ENCODE measurements at regions not wholly inside any gene's neighbourhood (a gene's known extent, or its start where the extent isn't known, plus 50 kb on each side); places are given as distances from the start of the nearest gene placed in this dataset.

DNA sequence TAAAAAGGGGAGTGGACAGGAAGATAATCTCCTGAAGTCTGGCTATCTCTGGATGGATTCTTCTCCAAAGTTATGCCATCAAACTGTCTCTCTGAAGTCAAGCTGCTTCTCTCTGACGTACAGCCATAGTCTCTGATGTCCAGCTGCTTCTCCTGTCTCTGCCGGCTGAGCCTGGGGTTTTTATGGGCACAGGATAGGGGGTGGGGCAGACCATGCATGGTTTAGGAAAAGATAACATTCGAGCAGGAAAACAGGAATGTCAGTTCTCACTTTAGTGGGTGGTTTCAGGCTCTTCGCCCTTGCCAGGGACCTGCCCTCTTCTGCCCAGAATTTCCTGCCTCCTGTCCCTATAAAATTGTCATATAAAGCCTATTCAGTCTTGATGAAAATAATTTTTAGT is 110.9 kb upstream of the ROBO1 start:
- TF ChIP-seq, protein P1, sequence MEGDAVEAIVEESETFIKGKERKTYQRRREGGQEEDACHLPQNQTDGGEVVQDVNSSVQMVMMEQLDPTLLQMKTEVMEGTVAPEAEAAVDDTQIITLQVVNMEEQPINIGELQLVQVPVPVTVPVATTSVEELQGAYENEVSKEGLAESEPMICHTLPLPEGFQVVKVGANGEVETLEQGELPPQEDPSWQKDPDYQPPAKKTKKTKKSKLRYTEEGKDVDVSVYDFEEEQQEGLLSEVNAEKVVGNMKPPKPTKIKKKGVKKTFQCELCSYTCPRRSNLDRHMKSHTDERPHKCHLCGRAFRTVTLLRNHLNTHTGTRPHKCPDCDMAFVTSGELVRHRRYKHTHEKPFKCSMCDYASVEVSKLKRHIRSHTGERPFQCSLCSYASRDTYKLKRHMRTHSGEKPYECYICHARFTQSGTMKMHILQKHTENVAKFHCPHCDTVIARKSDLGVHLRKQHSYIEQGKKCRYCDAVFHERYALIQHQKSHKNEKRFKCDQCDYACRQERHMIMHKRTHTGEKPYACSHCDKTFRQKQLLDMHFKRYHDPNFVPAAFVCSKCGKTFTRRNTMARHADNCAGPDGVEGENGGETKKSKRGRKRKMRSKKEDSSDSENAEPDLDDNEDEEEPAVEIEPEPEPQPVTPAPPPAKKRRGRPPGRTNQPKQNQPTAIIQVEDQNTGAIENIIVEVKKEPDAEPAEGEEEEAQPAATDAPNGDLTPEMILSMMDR (IDR thresholded peaks at IDR 0.05), result no peak
- TF ChIP-seq, protein P2, sequence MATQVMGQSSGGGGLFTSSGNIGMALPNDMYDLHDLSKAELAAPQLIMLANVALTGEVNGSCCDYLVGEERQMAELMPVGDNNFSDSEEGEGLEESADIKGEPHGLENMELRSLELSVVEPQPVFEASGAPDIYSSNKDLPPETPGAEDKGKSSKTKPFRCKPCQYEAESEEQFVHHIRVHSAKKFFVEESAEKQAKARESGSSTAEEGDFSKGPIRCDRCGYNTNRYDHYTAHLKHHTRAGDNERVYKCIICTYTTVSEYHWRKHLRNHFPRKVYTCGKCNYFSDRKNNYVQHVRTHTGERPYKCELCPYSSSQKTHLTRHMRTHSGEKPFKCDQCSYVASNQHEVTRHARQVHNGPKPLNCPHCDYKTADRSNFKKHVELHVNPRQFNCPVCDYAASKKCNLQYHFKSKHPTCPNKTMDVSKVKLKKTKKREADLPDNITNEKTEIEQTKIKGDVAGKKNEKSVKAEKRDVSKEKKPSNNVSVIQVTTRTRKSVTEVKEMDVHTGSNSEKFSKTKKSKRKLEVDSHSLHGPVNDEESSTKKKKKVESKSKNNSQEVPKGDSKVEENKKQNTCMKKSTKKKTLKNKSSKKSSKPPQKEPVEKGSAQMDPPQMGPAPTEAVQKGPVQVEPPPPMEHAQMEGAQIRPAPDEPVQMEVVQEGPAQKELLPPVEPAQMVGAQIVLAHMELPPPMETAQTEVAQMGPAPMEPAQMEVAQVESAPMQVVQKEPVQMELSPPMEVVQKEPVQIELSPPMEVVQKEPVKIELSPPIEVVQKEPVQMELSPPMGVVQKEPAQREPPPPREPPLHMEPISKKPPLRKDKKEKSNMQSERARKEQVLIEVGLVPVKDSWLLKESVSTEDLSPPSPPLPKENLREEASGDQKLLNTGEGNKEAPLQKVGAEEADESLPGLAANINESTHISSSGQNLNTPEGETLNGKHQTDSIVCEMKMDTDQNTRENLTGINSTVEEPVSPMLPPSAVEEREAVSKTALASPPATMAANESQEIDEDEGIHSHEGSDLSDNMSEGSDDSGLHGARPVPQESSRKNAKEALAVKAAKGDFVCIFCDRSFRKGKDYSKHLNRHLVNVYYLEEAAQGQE (IDR thresholded peaks at IDR 0.05; ENCODE audit: insufficient read depth in 1 of 2, low read depth in 2 of 2, low read length in 1 of 2), result no peak
- TF ChIP-seq SIN3A (IDR thresholded peaks at IDR 0.05; ENCODE audit: borderline replicate concordance, insufficient read depth, low read depth, low read length), result no peak

Measured in Panc1 (cell line).